H1 (cell line): ENCODE measurements at regions not wholly inside any gene's neighbourhood (a gene's known extent, or its start where the extent isn't known, plus 50 kb on each side); places are given as distances from the start of the nearest gene placed in this dataset.
A peak's percentile ranks its signal among the peaks of the same experiment; 100 is the strongest.

ENCODE experiments used
- CTCF ChIA-PET: fragments of 300-600 bp; sonication (Branson Sonifier 250); formaldehyde crosslinking; loops from one replicate; lab custom pipeline; 2021; ENCODE audit not compliant: partially characterized antibody; lab: Charles Lee
- POLR2A ChIA-PET: fragments of 300-600 bp; sonication (Branson Sonifier 250); formaldehyde crosslinking; loops from one replicate; lab custom pipeline; 2021; ENCODE audit warnings: inconsistent platforms; ENCODE audit not compliant: partially characterized antibody; lab: Charles Lee
- DNase-seq, 2 experiments: peaks; one replicate each; pipeline versions ENCODE4 v3.0.0 to v3.0.0-alpha.2; 2010 to 2022; ENCODE audit warnings: low spot score in 2 of 2, low read depth in 1 of 2, mixed read lengths in 1 of 2
- FAIRE-seq: peaks from 2 replicates; lab custom pipeline; 2011; peaks lifted over from hg19 to GRCh38; lab: Jason Lieb, UNC
- H2AFZ ChIP-seq: 2 replicates; pipeline ENCODE4 v1.8.1; 2012; ENCODE audit warnings: low read length, inconsistent platforms
- H2AK5ac ChIP-seq: 2 replicates; pipeline ENCODE4 v1.6.1; 2013; ENCODE audit warnings: low read depth, low read length
- H2BK120ac ChIP-seq: replicated peaks from 2 replicates; pipeline ENCODE3; 2013; ENCODE audit warnings: low read depth, low read length, inconsistent platforms
- H2BK12ac ChIP-seq: 2 replicates; pipeline ENCODE4 v1.6.1; 2013; ENCODE audit warnings: low read depth, low read length
- H2BK15ac ChIP-seq: 2 replicates; pipeline ENCODE4 v1.6.1; 2013; ENCODE audit warnings: low read length
- H2BK20ac ChIP-seq: 2 replicates; pipeline ENCODE4 v1.6.1; 2013; ENCODE audit warnings: low read length
- H2BK5ac ChIP-seq: 2 replicates; pipeline ENCODE4 v1.6.1; 2013; ENCODE audit warnings: low read depth, low read length
- H3K14ac ChIP-seq: 2 replicates; pipeline ENCODE4 v1.6.1; 2013; ENCODE audit warnings: inconsistent platforms; ENCODE audit not compliant: insufficient read length
- H3K18ac ChIP-seq: 2 replicates; pipeline ENCODE4 v1.6.1; 2013; ENCODE audit warnings: low read length; ENCODE audit errors: extremely low read depth
- H3K23ac ChIP-seq: 2 replicates; pipeline ENCODE4 v1.6.1; 2013; ENCODE audit warnings: inconsistent platforms; ENCODE audit not compliant: insufficient read length
- H3K23me2 ChIP-seq: 2 replicates; pipeline ENCODE4 v1.6.1; 2013; ENCODE audit warnings: low read depth, low read length
- H3K27ac ChIP-seq: 2 replicates; pipeline ENCODE4 v1.6.1; 2011; ENCODE audit warnings: low read depth, low read length, inconsistent platforms
- H3K27me3 ChIP-seq, 4 experiments: replicated peaks in 1 of 4; 1 replicate in 1 of 4; 2 replicates in 3 of 4; pipeline versions ENCODE4 v1.6.1 to v1.8.1; 2011 to 2013; ENCODE audit warnings: low read length in 3 of 4, mild to moderate bottlenecking in 3 of 4, inconsistent platforms in 2 of 4, mixed read lengths in 2 of 4, moderate library complexity in 1 of 4; ENCODE audit not compliant: control insufficient read depth in 3 of 4, insufficient read depth in 3 of 4; ENCODE audit errors: extremely low read depth in 1 of 4
- H3K36me3 ChIP-seq, 4 experiments: 2 replicates each; pipeline versions ENCODE4 v1.6.1 to v1.8.1; 2011 to 2013; ENCODE audit warnings: mild to moderate bottlenecking in 4 of 4, low read length in 3 of 4, moderate library complexity in 2 of 4, control low read depth in 1 of 4, inconsistent platforms in 1 of 4; ENCODE audit not compliant: insufficient read depth in 4 of 4, control insufficient read depth in 2 of 4
- H3K4ac ChIP-seq: replicated peaks from 2 replicates; pipeline ENCODE3; 2013; ENCODE audit warnings: low read length, low read depth, mixed read lengths, inconsistent platforms; ENCODE audit not compliant: insufficient read length
- H3K4me1 ChIP-seq, 4 experiments: replicated peaks in 1 of 4; 1 replicate in 1 of 4; 2 replicates in 3 of 4; pipeline versions ENCODE4 v1.6.1 to v1.8.1; 2011 to 2013; ENCODE audit warnings: low read length in 3 of 4, inconsistent platforms in 2 of 4, mixed read lengths in 1 of 4; ENCODE audit not compliant: insufficient read depth in 4 of 4, control insufficient read depth in 3 of 4
- H3K4me2 ChIP-seq, 2 experiments: 2 replicates each; pipeline versions ENCODE4 v1.6.1 to v1.8.1; 2011 to 2013; ENCODE audit warnings: low read depth in 2 of 2, low read length in 2 of 2, control low read depth in 1 of 2, inconsistent platforms in 1 of 2, mild to moderate bottlenecking in 1 of 2; ENCODE audit not compliant: insufficient read depth in 1 of 2
- H3K4me3 ChIP-seq, 4 experiments: fragments of 200-600, 300-600 bp in 1 of 4; sonication (generic), shearing (Covaris generic), sonication (Bioruptor Twin) in 1 of 4; 2 replicates each; pipeline versions ENCODE4 v1.5.1 to v1.8.1; 2011 to 2016; ENCODE audit warnings: low read length in 4 of 4, low read depth in 3 of 4, control low read depth in 2 of 4, inconsistent platforms in 2 of 4, mild to moderate bottlenecking in 2 of 4, mixed read lengths in 1 of 4, moderate library complexity in 1 of 4; ENCODE audit not compliant: insufficient read depth in 2 of 4; ENCODE audit errors: extremely low read depth in 1 of 4
- H3K56ac ChIP-seq: replicated peaks from 2 replicates; pipeline ENCODE3; 2013; ENCODE audit warnings: low read depth, mild to moderate bottlenecking, mixed read lengths, low read length, inconsistent platforms; ENCODE audit not compliant: insufficient read length
- H3K79me1 ChIP-seq: 2 replicates; pipeline ENCODE4 v1.6.1; 2013; ENCODE audit warnings: low read depth, low read length, control low read depth
- H3K79me2 ChIP-seq, 2 experiments: 2 replicates each; pipeline versions ENCODE4 v1.6.1 to v1.8.1; 2012 to 2013; ENCODE audit warnings: low read length in 2 of 2, mild to moderate bottlenecking in 2 of 2, inconsistent platforms in 1 of 2; ENCODE audit not compliant: insufficient read depth in 2 of 2, control insufficient read depth in 1 of 2
- H3K9ac ChIP-seq, 4 experiments: replicated peaks in 1 of 4; 1 replicate in 1 of 4; 2 replicates in 3 of 4; pipeline versions ENCODE4 v1.6.1 to v1.8.1; 2011 to 2013; ENCODE audit warnings: low read depth in 3 of 4, low read length in 3 of 4, control low read depth in 2 of 4, mild to moderate bottlenecking in 2 of 4, moderate library complexity in 2 of 4, inconsistent platforms in 1 of 4; ENCODE audit errors: extremely low read depth in 1 of 4
- H3K9me3 ChIP-seq, 2 experiments: 2 replicates each; pipeline versions ENCODE4 v1.6.1 to v1.8.1; 2012 to 2013; ENCODE audit warnings: mild to moderate bottlenecking in 2 of 2, moderate library complexity in 2 of 2, control low read depth in 1 of 2, inconsistent platforms in 1 of 2, low read depth in 1 of 2, low read length in 1 of 2, mixed read lengths in 1 of 2; ENCODE audit not compliant: insufficient read depth in 2 of 2
- H4K20me1 ChIP-seq, 2 experiments: replicated peaks in 1 of 2; 2 replicates each; pipeline versions ENCODE3 to v1.8.1; 2011 to 2013; ENCODE audit warnings: inconsistent platforms in 2 of 2, low read length in 2 of 2, mild to moderate bottlenecking in 1 of 2; ENCODE audit not compliant: insufficient read depth in 2 of 2, control insufficient read depth in 1 of 2
- H4K5ac ChIP-seq: 2 replicates; pipeline ENCODE4 v1.6.1; 2013; ENCODE audit warnings: low read length, low read depth, mixed read lengths, inconsistent platforms; ENCODE audit not compliant: insufficient read length
- H4K8ac ChIP-seq: 2 replicates; pipeline ENCODE4 v1.8.0; 2013; ENCODE audit warnings: mild to moderate bottlenecking, moderate library complexity, low read length, inconsistent platforms; ENCODE audit not compliant: insufficient read depth; ENCODE audit errors: extremely low read depth
- H4K91ac ChIP-seq: replicated peaks from 2 replicates; pipeline ENCODE3; 2013; ENCODE audit warnings: low read length, mixed read lengths, inconsistent platforms; ENCODE audit not compliant: insufficient read length
- ASH2L ChIP-seq: fragments of 200-600, 300-600 bp; sonication (generic); IDR thresholded peaks from one replicate; pipeline ENCODE4 v1.7.1; 2017; ENCODE audit warnings: low read length
- BCL11A ChIP-seq, 2 experiments: IDR thresholded peaks; one replicate each; pipeline ENCODE4 v1.6.1; 2011; ENCODE audit warnings: low read depth in 2 of 2, low read length in 2 of 2, mild to moderate bottlenecking in 2 of 2
- CEBPB ChIP-seq: IDR thresholded peaks from 2 replicates; pipeline ENCODE4 v1.6.1; 2012; ENCODE audit warnings: low read depth, low read length
- POLR2A ChIP-seq, 2 experiments: IDR thresholded peaks; 1 replicate in 1 of 2; 2 replicates in 1 of 2; pipeline ENCODE4 v1.6.1; 2011; ENCODE audit warnings: low read depth in 2 of 2, low read length in 2 of 2, mild to moderate bottlenecking in 2 of 2; ENCODE audit errors: control extremely low read depth in 1 of 2
- SIN3A ChIP-seq, 2 experiments: IDR thresholded peaks in 1 of 2; conservative IDR thresholded peaks in 1 of 2; 2 replicates each; pipeline ENCODE4 v1.6.1; 2011 to 2012; ENCODE audit warnings: low read length in 2 of 2, improper control_type of control experiment in 1 of 2, low read depth in 1 of 2, mild to moderate bottlenecking in 1 of 2
- TBP ChIP-seq: IDR thresholded peaks from 2 replicates; pipeline ENCODE4 v1.6.1; 2011; ENCODE audit warnings: low read depth, low read length, improper control_type of control experiment
- whole genome bisulfite sequencing, 2 experiments: shearing (Covaris generic) in 1 of 2; methylation state at CpG; one replicate each; pipeline versions ENCODE4 v1.1.6 to v1.1.7; 2013 to 2015; ENCODE audit warnings: low lambda C conversion rate in 2 of 2, mixed read lengths in 2 of 2, inconsistent platforms in 1 of 2, low coverage in 1 of 2, missing lambda C conversion rate in 1 of 2; ENCODE audit not compliant: insufficient replicate concordance in 2 of 2, insufficient coverage in 1 of 2, insufficient read length in 1 of 2; ENCODE audit errors: extremely low coverage in 1 of 2, missing lambda C conversion rate in 1 of 2; 5-methylcytosine and 5-hydroxymethylcytosine counted together

DNA sequence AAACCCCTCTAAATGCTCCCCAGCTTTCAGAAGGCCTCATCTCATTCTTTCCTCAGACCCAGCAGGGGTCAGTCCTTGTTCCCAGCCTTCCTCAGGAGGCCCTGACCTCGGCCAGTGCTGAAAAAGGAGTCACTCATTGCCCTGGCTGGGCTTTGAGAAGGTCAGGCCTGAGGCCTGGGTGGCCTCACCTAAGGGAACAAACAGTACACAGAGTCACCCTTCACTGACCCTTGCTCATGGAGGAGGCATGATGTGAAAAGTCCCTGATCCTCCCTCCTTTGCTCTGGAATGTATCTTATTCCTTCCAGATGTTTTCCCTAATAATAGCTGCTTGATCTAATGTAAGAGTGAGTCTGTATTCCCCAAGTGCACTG, 117.7 kb upstream of the SLC44A3 start:
- Histone ChIP-seq H2AFZ (no peak overlapping the region), H3K36me3 (no peaks in the 10 kb centered on the region), H3K79me1 (no peaks in the 10 kb centered on the region), H3K9me3 (no peaks in the 10 kb centered on the region), H3K4ac (no peak overlapping the region), H2BK120ac (no peak overlapping the region), H3K14ac (no peak overlapping the region), H2BK12ac (no peak overlapping the region), H2BK15ac (peak overlapping the region; percentile 65; the same call in 1 of the 2 replicates), H3K79me2 (no peaks in the 10 kb centered on the region), H3K4me1 (peaks cover 0 to 4% (median 3%) of the 10 kb centered on the region in 4 experiments; a peak in 3 of 7 replicates), H2AK5ac (no peak overlapping the region), H3K4me3 (no peak overlapping the region), H3K4me2 (no peak overlapping the region), H3K18ac (no peak overlapping the region), H3K56ac (no peak overlapping the region), H4K5ac (no peak overlapping the region), H4K8ac (no peak overlapping the region), H3K27ac (no peak overlapping the region), H4K91ac (no peak overlapping the region), H3K23ac (no peak overlapping the region), H3K23me2 (no peaks in the 10 kb centered on the region), H2BK20ac (no peak overlapping the region), H3K9ac (no peak overlapping the region), H3K27me3 (no peaks in the 10 kb centered on the region), H2BK5ac (no peak overlapping the region), H4K20me1 (no peaks in the 10 kb centered on the region)
- no peak for TF ChIP-seq SIN3A (conservative IDR thresholded peaks at IDR 0.05 in 1 of 2, IDR thresholded peaks at IDR 0.05 in 1 of 2; ENCODE audit: low read depth in 1 of 2, low read length in 2 of 2)
- TF ChIP-seq CEBPB: no peak
- no peak for TF ChIP-seq BCL11A (IDR thresholded peaks at IDR 0.05; ENCODE audit: low read depth in 2 of 2, low read length in 2 of 2)
- TF ChIP-seq POLR2A (IDR thresholded peaks at IDR 0.05; ENCODE audit: control extremely low read depth in 1 of 2, low read depth in 2 of 2, low read length in 2 of 2): no peak
- no peak for TF ChIP-seq ASH2L
- no peak for TF ChIP-seq TBP
- DNase-seq (no peak), FAIRE-seq (no peak)
- ChIA-PET CTCF (interaction anchor here (0.6 to 1.6 kb wide), 3 partner anchors 19 to 719 kb away, joined by 3 to 4 read pairs (median 3); no protein-coding TSS in a partner anchor), POLR2A (no interaction called here)
- 83% methylated on average over 1 of the region's 1 CpG; no CpG with 5 or more reads in 1 of the 2 experiments for WGBS, 2 experiments
